Erythroblast (primary cell): ENCODE measurements at regions not wholly inside any gene's neighbourhood (a gene's known extent, or its start where the extent isn't known, plus 50 kb on each side); places are given as distances from the start of the nearest gene placed in this dataset.
"Not testable (repeated sequence)": the region's sequence is repeated elsewhere in the genome, so short reads cannot be mapped to it uniquely, and the experiment has no call there.

ENCODE experiments used
- GATA1 ChIP-seq: IDR thresholded peaks from 2 replicates; pipeline ENCODE4 v1.6.1; 2011; ENCODE audit warnings: low read depth, mild to moderate bottlenecking, control low read depth, low read length, moderate library complexity
- POLR2A ChIP-seq: IDR thresholded peaks from 2 replicates; pipeline ENCODE4 v1.6.1; 2011; ENCODE audit warnings: mild to moderate bottlenecking, low read length

DNA sequence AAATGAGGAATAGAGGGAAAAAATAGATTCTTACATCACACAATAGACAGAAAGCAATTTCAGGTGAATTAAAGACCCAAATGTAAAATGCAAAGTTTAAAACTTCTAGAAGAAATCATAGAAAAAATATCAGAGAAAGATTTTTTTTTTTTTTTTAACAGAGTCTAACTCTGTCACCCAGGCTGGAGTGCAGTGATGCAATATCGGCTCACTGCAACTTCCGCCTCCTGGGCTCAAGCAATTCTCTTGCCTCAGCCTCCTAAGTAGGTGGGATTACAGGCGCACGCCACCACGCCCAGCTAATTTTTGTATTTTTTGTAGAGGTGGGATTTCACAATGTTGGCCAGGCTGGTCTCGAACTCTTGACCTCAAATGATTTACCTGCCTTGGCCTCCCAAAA, 141.8 kb downstream of the COPRS start:
- not testable (repeated sequence) for TF ChIP-seq POLR2A, GATA1
